Activated T-cell treated with anti-CD3 and anti-CD28 coated beads, Interleukin-2, amount 50 U/mL, for 4 hours (primary cell): ENCODE measurements at regions not wholly inside any gene's neighbourhood (a gene's known extent, or its start where the extent isn't known, plus 50 kb on each side); places are given as distances from the start of the nearest gene placed in this dataset.
A peak's percentile ranks its signal among the peaks of the same experiment; 100 is the strongest.

Experiments used
- ATAC-seq, 2 donors: fragments of 200-7000 bp; cut with Tn5 transposase; one replicate each; pipeline ENCODE4 v1.10.0; 2021
- DNase-seq: peaks from one replicate; pipeline ENCODE4 v3.0.0-alpha.2; 2020
- H3K27me3 Mint-ChIP-seq: one replicate; pipeline ENCODE4 v1.8.0; 2021; ENCODE audit warnings: low read depth, mixed read lengths
- H3K36me3 Mint-ChIP-seq: one replicate; pipeline ENCODE4 v1.8.0; 2022; ENCODE audit warnings: mixed read lengths; ENCODE audit not compliant: insufficient read depth
- H3K4me1 Mint-ChIP-seq: one replicate; pipeline ENCODE4 v1.8.0; 2021; ENCODE audit warnings: low read depth, mixed read lengths
- H3K4me3 Mint-ChIP-seq: one replicate; pipeline ENCODE4 v1.8.0; 2021; ENCODE audit warnings: mild to moderate bottlenecking, moderate library complexity, mixed read lengths
- H3K9me3 Mint-ChIP-seq: one replicate; pipeline ENCODE4 v1.8.0; 2021; ENCODE audit warnings: mixed read lengths

DNA sequence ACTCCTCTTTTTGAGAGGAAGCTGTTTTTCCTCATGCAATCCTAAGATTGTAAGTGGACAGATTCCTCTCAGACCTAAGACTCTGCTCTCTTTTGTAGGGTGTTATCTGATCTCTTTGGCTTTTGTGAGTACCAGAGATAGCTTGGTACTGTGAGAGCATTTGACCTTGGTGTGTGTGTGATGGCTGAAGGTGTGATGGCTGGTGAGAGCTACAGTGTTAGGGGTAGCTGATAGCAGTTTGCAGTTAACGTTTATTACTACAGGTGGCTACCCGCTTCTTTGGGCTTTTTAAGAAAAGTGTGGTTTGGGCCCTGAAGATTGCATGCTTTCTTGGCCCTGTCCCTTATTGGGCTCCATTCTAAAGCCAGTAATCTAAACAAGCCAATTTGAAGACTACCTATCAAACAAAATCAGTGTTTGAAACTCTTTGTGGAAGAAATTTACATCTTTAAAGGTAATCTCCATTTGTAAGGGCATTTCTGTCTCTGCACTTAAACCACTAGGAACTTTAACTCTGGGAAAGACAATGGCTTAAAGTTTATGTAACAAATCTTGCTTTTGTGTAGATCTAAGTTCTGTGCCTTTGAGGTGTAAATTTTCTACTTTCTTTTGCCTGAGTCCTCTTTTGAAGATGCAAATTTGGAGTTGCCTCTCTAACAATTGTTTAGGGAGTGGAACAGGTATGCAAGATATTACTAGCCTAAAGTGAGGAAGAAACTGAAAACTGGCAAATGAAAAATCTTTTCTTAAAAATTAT is 85.3 kb upstream of the SERBP1 start:
- peaks cover 1% of the 10 kb centered on the region for H3K27me3 Mint-ChIP-seq
- no peak for ATAC-seq
- no peaks in the 10 kb centered on the region for H3K36me3 Mint-ChIP-seq
- no peak for DNase-seq
- no peaks in the 10 kb centered on the region for H3K4me1 Mint-ChIP-seq
- no peak overlapping the region for H3K4me3 Mint-ChIP-seq
- peaks cover 13% of the 10 kb centered on the region for H3K9me3 Mint-ChIP-seq

DNA sequence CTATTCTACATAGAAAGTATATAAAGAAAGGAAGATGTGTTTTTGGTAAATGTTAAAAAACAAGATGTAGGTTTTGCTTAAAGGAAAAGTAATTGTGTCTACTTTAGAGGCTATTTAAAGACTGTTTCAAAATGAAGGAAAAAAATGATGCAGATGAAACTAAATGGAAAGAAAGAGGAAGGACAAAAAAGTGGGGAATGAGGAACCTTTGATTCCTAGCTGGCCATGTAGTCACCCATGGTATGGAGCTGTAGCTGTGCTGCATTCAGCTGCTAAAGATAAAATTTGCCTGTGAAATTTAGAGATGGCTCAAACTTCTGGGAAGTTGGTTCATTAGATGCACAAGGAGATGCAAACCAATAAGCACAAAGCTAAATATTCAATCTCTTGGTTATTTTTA is 86.8 kb upstream of the SERBP1 start:
- H3K4me3 Mint-ChIP-seq: no peak overlapping the region
- ATAC-seq: no peak
- no peak for DNase-seq
- H3K9me3 Mint-ChIP-seq: peaks cover 13% of the 10 kb centered on the region
- H3K4me1 Mint-ChIP-seq: no peaks in the 10 kb centered on the region
- no peaks in the 10 kb centered on the region for H3K36me3 Mint-ChIP-seq
- peaks cover 8% of the 10 kb centered on the region for H3K27me3 Mint-ChIP-seq

DNA sequence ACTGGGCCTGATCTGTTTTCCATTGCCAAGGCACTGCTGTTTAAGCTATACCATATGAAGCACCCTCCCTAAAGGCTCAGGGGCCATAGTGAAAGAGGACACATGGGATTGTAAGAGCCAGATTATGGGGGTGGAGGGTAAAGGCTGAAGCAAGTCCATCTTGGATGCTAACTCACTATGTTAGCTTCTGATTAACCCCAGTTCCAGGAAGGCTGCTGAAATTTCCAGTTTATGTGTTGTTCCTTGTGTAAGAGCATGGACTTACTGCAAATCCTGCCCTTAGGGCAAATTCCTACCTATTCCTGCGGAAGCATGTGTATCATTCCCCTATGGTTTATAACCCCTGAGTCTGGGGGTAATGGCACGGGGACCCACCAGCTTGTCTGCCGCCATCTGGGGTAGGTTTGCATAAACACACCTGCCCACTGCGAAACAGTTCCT is 91.8 kb upstream of the SERBP1 start:
- peaks cover 27% of the 10 kb centered on the region for H3K27me3 Mint-ChIP-seq
- H3K4me3 Mint-ChIP-seq: no peak overlapping the region
- DNase-seq (no peak), ATAC-seq (no peak)
- H3K36me3 Mint-ChIP-seq: no peaks in the 10 kb centered on the region
- no peaks in the 10 kb centered on the region for H3K9me3 Mint-ChIP-seq
- H3K4me1 Mint-ChIP-seq: no peaks in the 10 kb centered on the region

DNA sequence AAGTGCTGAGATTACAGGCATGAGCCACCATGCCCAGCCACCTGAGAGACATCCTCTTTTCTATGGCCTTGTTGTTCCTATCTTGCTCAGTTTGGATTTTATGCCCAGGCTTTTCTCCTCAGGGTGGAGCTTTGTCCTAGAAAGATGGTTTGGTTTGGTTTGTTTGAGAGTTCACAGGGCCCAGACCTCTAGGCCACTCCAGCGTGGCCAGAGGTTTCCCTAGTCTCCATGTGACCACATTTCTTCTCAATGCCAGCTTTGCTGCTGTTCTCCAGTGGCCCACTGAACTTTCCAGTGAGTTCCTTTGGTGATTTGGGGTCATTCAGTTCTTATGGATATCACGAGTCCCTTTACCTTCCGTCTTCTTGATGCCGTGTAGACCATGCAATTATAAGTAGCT is 92.6 kb upstream of the SERBP1 start:
- no peak overlapping the region for H3K4me3 Mint-ChIP-seq
- no peaks in the 10 kb centered on the region for H3K9me3 Mint-ChIP-seq
- H3K36me3 Mint-ChIP-seq: no peaks in the 10 kb centered on the region
- DNase-seq: no peak
- H3K27me3 Mint-ChIP-seq: peaks cover 29% of the 10 kb centered on the region
- ATAC-seq: no peak
- H3K4me1 Mint-ChIP-seq: no peaks in the 10 kb centered on the region

DNA sequence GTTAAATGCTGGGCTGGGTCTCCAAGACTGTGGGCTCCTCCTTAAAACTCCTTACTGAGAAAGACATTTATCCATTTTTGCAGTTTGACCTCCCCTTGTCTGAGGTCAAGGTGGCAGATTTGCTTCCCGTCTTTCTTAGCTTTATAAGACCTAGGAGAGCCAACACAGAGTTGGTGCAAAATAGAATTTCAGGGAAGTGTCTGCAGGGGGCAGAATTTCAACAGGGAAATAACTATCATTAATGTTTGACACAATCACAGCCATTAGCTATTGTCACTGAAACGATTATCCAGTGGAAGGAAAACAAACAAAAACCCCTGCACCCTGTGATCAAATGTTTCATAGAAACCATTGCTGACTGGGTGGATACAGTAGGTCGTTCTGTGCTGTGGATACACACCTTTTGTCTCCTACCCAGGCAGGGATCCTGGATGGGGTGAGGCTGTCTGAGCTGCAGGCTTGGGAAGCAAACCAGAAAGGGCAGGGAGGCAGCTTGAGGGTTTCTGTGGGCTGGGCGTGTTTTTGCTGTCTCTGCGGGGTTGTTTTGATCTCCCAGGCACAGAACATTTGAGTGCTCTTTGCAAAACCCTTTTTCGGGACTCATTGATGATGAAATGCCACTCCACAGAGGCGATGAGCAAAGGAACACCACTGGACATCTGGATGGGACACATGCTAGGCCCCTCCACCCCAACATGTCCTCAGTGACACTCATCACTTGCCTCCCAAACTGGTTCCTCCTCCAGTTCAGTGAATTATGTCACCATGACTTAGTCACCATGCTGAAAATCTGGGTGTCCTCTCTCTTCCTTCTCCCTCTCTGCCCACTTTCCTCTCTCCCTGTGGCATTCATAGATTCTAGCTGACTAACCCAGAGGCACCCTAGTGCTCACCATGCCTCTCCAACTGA is 94.2 kb upstream of the SERBP1 start:
- ATAC-seq: no peak
- Mint-ChIP-seq H3K27me3 (peaks cover 30% of the 10 kb centered on the region), H3K36me3 (no peaks in the 10 kb centered on the region)

DNA sequence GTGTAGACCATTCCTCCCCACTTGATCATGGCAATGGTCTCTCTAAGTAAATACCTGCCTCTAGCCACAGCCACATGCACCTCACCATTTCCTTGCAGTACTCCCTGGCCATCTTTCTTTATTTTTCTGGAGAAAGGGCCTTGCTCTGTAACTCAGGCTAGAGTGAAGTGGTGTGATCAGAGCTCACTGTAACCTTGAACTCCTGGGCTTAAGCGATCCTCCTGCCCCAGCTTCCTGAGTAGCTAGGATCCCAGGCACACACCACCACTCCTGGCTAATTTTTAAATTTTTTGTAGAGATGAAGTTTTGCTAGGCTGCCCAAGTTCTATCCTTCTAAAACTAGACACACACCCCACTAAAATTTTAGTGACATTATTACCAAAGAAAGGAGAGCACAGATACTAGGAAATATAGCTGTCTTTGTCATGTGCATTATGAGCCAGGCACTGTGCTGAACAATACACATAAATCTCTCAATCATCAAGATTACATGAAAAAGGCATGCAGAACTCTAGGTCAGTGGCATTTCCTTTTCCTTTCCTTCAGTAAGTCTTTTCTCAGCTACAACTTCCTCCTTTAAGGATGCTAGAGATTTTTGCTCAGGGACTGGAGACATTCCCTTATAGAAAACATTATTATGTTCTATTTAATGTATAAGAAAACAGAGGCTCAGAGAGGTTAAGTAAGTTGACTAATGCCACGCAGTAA is 95.0 kb upstream of the SERBP1 start:
- Mint-ChIP-seq H3K27me3 (peaks cover 30% of the 10 kb centered on the region), H3K4me1 (no peaks in the 10 kb centered on the region), H3K4me3 (no peak overlapping the region), H3K36me3 (no peaks in the 10 kb centered on the region), H3K9me3 (no peaks in the 10 kb centered on the region)
- ATAC-seq (no peak), DNase-seq (no peak)

More for the DNA sequence above, 94.2 kb upstream of the SERBP1 start:
- Mint-ChIP-seq H3K4me1 (no peaks in the 10 kb centered on the region), H3K4me3 (no peak overlapping the region), H3K9me3 (no peaks in the 10 kb centered on the region)
- no peak for DNase-seq

DNA sequence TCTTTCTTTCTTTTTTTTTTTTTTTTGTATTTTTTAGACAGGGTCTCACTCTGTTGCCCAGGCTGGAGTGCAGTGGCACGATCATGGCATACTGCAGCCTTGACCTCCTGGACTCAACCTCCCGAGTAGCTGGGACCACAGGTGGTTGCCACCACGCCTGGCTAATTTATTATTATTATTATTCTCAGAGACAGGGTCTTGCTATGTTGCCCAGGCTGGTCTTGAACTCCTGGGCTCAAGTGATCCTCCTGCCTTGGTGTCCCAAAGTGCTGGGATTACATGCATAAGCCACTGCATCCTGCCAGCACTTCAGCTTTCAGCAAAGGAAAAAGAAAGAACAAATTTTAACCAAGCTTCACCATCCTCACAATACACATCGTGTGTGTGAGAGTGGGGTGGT is 97.9 kb upstream of the SERBP1 start:
- H3K36me3 Mint-ChIP-seq: no peaks in the 10 kb centered on the region
- peaks cover 17% of the 10 kb centered on the region for H3K27me3 Mint-ChIP-seq
- DNase-seq: no peak
- H3K4me3 Mint-ChIP-seq: no peak overlapping the region
- no peaks in the 10 kb centered on the region for H3K4me1 Mint-ChIP-seq
- no peaks in the 10 kb centered on the region for H3K9me3 Mint-ChIP-seq
- ATAC-seq: no peak

DNA sequence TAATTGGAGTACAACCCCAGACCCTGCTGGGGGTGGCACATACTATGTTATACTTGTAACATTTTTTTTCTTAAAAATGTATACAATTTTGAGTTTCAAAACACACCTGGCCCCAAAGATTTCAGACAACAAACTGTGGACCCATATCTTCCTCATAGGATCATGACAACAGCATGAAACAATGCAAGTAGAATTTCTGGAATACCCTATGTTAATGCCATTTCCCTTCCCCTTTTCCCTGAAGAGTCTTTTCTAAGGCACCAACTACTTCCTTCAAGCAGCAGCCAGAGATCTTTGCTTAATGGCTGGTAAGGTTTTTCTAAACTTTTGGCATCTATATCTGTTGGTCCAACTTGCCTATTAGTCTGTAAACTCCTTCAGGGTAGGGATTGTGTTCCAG is 99.9 kb upstream of the SERBP1 start:
- ATAC-seq: no peak
- Mint-ChIP-seq H3K27me3 (peaks cover 14% of the 10 kb centered on the region), H3K4me1 (no peaks in the 10 kb centered on the region), H3K36me3 (no peaks in the 10 kb centered on the region), H3K4me3 (no peak overlapping the region), H3K9me3 (no peaks in the 10 kb centered on the region)
- DNase-seq: no peak

DNA sequence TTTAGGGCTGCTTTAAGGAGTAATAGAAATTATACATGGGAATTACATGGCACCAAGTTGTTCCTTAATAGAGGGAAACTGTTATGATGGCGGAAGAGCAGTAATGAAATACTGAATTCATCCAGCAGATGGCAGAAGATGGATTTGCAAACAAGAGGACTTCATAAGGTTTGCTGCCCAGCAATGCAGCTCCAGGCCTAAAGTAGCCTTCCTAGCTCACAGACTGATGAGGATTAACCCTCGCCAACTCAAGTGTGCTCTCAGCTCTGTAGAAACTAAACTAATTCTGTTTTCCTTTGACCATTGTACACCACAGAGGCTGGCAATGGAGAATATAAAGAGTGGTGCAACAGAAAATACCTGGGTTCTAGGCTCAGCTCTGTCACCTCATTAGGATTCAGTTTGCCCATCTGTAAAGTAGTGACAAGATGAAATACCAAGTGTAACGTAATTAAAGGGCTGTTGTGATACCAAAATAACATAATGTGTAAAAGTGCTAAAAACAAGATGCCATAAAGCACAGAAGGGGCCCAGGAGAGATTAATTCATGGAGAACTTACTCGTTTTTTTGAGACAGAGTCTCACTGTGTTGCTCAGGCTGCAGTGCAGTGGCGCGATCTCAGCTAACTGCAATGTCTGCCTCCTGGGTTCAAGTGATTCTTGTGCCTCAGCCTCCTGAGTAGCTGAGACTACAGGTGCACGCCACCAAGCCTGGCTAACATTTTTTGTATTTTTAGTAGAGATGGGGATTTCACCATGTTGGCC is 102.4 kb upstream of the SERBP1 start:
- Mint-ChIP-seq H3K27me3 (peaks cover 8% of the 10 kb centered on the region), H3K4me3 (no peak overlapping the region), H3K9me3 (no peaks in the 10 kb centered on the region), H3K4me1 (no peaks in the 10 kb centered on the region), H3K36me3 (no peaks in the 10 kb centered on the region)
- peak in 1 of 2 donors; percentile 55 for ATAC-seq
- no peak for DNase-seq

DNA sequence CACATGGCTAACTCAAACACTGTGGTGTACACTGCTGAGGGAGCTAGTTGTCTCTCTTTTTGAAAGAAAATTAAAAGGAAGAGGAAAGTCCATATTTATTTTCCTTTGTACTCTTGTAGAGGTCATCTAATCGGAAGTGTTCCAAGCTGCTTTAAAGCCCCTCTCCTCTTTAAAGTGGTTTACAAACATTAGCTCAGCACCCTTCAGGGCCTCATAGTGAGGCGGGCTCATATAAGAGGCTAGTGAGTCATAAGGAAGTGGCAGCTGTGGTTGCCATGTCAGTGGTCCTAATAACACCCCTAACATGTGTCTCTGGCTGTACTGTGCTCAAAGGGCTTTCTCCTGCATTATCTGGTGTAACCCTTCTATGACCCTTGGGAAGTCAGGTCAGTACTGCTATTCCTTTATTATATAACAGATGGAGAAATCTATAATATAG is 104.4 kb upstream of the SERBP1 start:
- H3K4me1 Mint-ChIP-seq: no peaks in the 10 kb centered on the region
- H3K9me3 Mint-ChIP-seq: no peaks in the 10 kb centered on the region
- peaks cover 6% of the 10 kb centered on the region for H3K27me3 Mint-ChIP-seq
- H3K36me3 Mint-ChIP-seq: no peaks in the 10 kb centered on the region
- ATAC-seq (no peak), DNase-seq (no peak)
- no peak overlapping the region for H3K4me3 Mint-ChIP-seq

DNA sequence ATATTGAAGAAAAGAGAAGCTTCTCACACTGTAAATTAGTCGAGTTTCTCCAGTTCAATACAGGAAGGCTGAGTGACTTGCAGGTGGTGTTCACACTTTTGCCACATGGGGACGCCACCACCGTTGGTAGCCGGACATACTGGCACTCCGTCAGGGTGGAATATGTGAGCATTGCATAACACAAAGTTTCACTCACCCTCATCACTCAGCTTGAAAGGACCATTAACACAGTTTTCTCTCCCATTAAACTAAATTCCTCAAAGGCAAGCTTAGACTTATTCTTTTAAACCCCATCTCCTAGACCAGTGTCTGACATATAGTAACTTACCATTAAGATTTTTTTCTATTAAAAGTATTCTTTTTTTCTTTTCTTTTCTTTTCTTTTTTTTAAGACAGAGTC is 105.3 kb upstream of the SERBP1 start:
- H3K27me3 Mint-ChIP-seq: peaks cover 6% of the 10 kb centered on the region
- H3K9me3 Mint-ChIP-seq: no peaks in the 10 kb centered on the region
- H3K36me3 Mint-ChIP-seq: no peaks in the 10 kb centered on the region
- no peaks in the 10 kb centered on the region for H3K4me1 Mint-ChIP-seq
- peak; percentile 15 for DNase-seq
- H3K4me3 Mint-ChIP-seq: no peak overlapping the region
- peak in 1 of 2 donors; percentile 61 for ATAC-seq

DNA sequence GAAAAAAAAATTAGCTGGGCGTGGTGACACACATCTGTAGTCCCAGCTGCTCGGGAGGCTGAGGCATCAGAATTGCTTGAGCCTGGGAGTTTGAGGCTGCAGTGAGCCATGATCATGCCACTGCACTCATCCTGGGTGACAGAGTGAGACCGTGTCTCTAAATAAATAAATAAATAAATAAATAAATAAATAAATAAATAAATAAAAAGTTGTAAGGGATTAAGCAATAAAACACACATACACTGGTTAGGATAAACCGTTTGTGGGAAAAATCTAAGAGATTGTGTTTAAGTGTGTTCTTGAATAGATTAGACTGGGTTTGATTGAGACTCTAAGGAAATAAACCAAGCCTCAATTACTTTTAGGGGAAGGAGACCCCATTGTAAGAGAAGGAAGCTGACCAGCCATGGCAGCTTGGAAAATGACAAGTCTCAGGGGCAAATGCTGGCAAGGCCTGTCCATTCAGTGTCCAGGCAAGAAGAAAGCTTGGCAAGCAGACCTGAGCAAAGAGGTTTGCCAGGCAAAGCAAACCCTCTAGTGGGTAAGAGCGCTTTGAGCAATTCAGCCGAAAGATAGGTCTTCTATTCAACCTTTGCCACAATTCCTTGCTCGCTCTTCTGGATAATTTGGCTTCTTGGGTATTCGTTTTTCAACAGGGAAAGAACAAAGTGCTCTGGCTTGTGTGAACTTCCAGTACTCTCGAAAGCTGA is 106.9 kb upstream of the SERBP1 start:
- DNase-seq: no peak
- no peak overlapping the region for H3K4me3 Mint-ChIP-seq
- ATAC-seq: no peak
- no peaks in the 10 kb centered on the region for H3K36me3 Mint-ChIP-seq
- H3K27me3 Mint-ChIP-seq: peaks cover 6% of the 10 kb centered on the region
- H3K4me1 Mint-ChIP-seq: no peaks in the 10 kb centered on the region
- H3K9me3 Mint-ChIP-seq: no peaks in the 10 kb centered on the region

DNA sequence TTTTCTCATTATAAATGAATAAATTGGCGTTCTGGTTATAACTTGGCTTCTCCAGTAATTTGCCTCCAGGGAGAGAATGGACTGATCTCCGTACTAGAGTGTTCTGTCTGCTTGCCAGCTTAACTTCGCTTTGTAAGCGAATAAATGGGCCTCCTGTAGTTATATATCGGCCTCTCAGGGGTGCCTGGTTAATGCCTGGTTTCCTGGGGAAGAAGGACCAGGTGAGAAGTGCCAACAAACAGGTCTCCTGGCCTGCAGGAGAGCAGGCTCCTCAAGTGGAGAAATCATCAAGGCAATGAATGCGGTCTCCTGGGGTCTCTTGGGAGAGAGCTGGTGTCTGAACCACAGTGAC is 107.4 kb upstream of the SERBP1 start:
- no peaks in the 10 kb centered on the region for H3K9me3 Mint-ChIP-seq
- H3K36me3 Mint-ChIP-seq: no peaks in the 10 kb centered on the region
- ATAC-seq (no peak), DNase-seq (no peak)
- no peaks in the 10 kb centered on the region for H3K4me1 Mint-ChIP-seq
- H3K4me3 Mint-ChIP-seq: no peak overlapping the region
- peaks cover 6% of the 10 kb centered on the region for H3K27me3 Mint-ChIP-seq
